ENCODE measurements at regions not wholly inside any gene's neighbourhood (a gene's known extent, or its start where the extent isn't known, plus 50 kb on each side); places are given as distances from the start of the nearest gene placed in this dataset.
A peak's percentile ranks its signal among the peaks of the same experiment; 100 is the strongest.

GRCh38 chr5:8340261-8340660, 471.3 kb downstream of the MTRR start:
- TF ChIP-seq ELF1 (IDR thresholded peaks at IDR 0.05) = no peak
- no peak for TF ChIP-seq RFX5 (IDR thresholded peaks at IDR 0.05; ENCODE audit: low read length)
- no peak for TF ChIP-seq GATA2 (CRISPR knock-in tag; IDR thresholded peaks at IDR 0.05)
- TF ChIP-seq REST (IDR thresholded peaks at IDR 0.05; ENCODE audit: low read depth, low read length) = no peak
- Histone ChIP-seq H3K4me3 (ENCODE audit: low read depth in 2 of 2, low read length in 1 of 2) (no peak overlapping the region; a peak in 1 of 4 replicates), H3K4me1 (ENCODE audit: control insufficient read depth in 1 of 2, insufficient read depth in 2 of 2, low read depth in 1 of 2, low read length in 1 of 2) (no peaks in the 10 kb centered on the region; a peak in 1 of 4 replicates), H3K36me3 (replicated peaks in 1 of 2; ENCODE audit: control insufficient read depth in 1 of 2, insufficient read depth in 2 of 2, low read length in 1 of 2) (no peaks in the 10 kb centered on the region), H3K27me3 (ENCODE audit: insufficient read depth) (no peaks in the 10 kb centered on the region), H3K9me2 (no peaks in the 10 kb centered on the region), H3K27ac (ENCODE audit: low read depth in 2 of 2, low read length in 1 of 2) (no peak overlapping the region), H2AFZ (ENCODE audit: low read depth) (no peak overlapping the region), H3K4me2 (peak overlapping the region; percentile 67), H3K9ac (no peak overlapping the region), H3K9me3 (no peaks in the 10 kb centered on the region), H3F3A (replicated peaks; ENCODE audit: insufficient read depth) (no peaks in the 10 kb centered on the region), H4K20me1 (ENCODE audit: insufficient read depth) (no peaks in the 10 kb centered on the region), H3K79me2 (ENCODE audit: insufficient read depth) (no peaks in the 10 kb centered on the region)
- DNase-seq = no peak
- CTCF ChIA-PET = interaction anchor here (1.0 to 2.4 kb wide), 8 partner anchors 12 to 867 kb away, joined by 3 to 11 read pairs (median 4); no protein-coding TSS in a partner anchor
- 9% methylated on average over 2 of the region's 3 CpGs for WGBS (ENCODE audit: low lambda C conversion rate)
- POLR2A ChIA-PET = no interaction called here

- Histone ChIP-seq H3K27me3 (ENCODE audit: insufficient read depth) (no peaks in the 10 kb centered on the region), H3K4me2 (peak overlapping the region; percentile 67), H3K9me3 (no peaks in the 10 kb centered on the region), H3K4me1 (ENCODE audit: control insufficient read depth in 1 of 2, insufficient read depth in 2 of 2, low read depth in 1 of 2, low read length in 1 of 2) (no peaks in the 10 kb centered on the region; a peak in 1 of 4 replicates), H3K9ac (no peak overlapping the region), H2AFZ (ENCODE audit: low read depth) (no peak overlapping the region), H3K79me2 (ENCODE audit: insufficient read depth) (no peaks in the 10 kb centered on the region), H4K20me1 (ENCODE audit: insufficient read depth) (no peaks in the 10 kb centered on the region), H3K36me3 (replicated peaks in 1 of 2; ENCODE audit: control insufficient read depth in 1 of 2, insufficient read depth in 2 of 2, low read length in 1 of 2) (no peaks in the 10 kb centered on the region), H3K27ac (ENCODE audit: low read depth in 2 of 2, low read length in 1 of 2) (no peak overlapping the region), H3K4me3 (ENCODE audit: low read depth in 2 of 2, low read length in 1 of 2) (no peak overlapping the region; a peak in 1 of 4 replicates), H3K9me2 (no peaks in the 10 kb centered on the region), H3F3A (replicated peaks; ENCODE audit: insufficient read depth) (no peaks in the 10 kb centered on the region)
- peak; percentile 26 for DNase-seq
- ChIA-PET POLR2A (no interaction called here), CTCF (interaction anchor here (1.0 to 2.4 kb wide), 11 partner anchors 12 to 866 kb away, joined by 3 to 11 read pairs (median 4); no protein-coding TSS in a partner anchor)
- TF ChIP-seq TCF12 (IDR thresholded peaks at IDR 0.05) (no peak), TEAD4 (IDR thresholded peaks at IDR 0.05; ENCODE audit: borderline replicate concordance, insufficient read depth) (no peak), RAD21 (IDR thresholded peaks at IDR 0.05; ENCODE audit: low read length) (peak; percentile 68), SMC3 (IDR thresholded peaks at IDR 0.05; ENCODE audit: low read depth, low read length) (peak; percentile 31; the same call in 1 of the 2 replicates), CTCF (IDR thresholded peaks at IDR 0.05) (peak; percentile 68), EZH2phosphoT487 (IDR thresholded peaks at IDR 0.05; ENCODE audit: borderline replicate concordance, low read depth) (no peak)
- WGBS (ENCODE audit: low lambda C conversion rate) = 0% methylated on average over 1 of the region's 1 CpG
Observed at GRCh38 chr5:8340739-8341344, 471.9 kb downstream of the MTRR start.

Data from SK-N-SH (cell line).